ENCODE measurements at regions not wholly inside any gene's neighbourhood (a gene's known extent, or its start where the extent isn't known, plus 50 kb on each side); places are given as distances from the start of the nearest gene placed in this dataset.

- no peak for TF ChIP-seq CTCF (IDR thresholded peaks at IDR 0.05)
- no peak for TF ChIP-seq POLR2A (IDR thresholded peaks at IDR 0.05)
- ATAC-seq: no peak
- Histone ChIP-seq H3K4me3 (no peak overlapping the region), H3K4me1 (no peaks in the 10 kb centered on the region), H3K27ac (no peak overlapping the region), H3K27me3 (no peaks in the 10 kb centered on the region), H3K36me3 (replicated peaks in 1 of 2; ENCODE audit: insufficient read depth in 1 of 2, low read depth in 2 of 2) (no peaks in the 10 kb centered on the region), H3K9me3 (no peaks in the 10 kb centered on the region)
- WGBS, 2 donors: 68 to 71% methylated on average over 5 of the region's 5 CpGs
- intact Hi-C loops (cut with DNase I): no loop called here
- no peak for DNase-seq
Observed at GRCh38 chr10:91700273-91700672, 67.4 kb upstream of the PPP1R3C start.

DNA sequence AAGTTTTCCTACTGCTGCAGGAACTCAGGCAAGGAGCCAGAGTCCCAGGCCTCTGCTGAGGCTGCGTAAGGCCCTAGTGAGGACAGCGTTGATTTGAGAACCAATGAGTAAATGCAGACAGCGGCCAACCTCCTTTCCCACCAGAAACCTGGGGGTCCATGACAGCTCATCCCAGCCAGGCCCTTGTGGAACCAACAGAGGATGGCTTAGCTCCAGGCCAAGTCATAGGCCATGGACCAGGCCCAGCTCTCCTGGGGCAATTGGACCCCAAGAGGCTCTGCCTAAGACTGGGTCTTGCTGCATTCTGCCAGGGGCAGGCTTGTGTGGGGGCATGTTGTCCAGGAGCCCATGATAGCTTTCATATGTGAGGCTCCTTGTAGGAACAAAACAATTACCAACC is 65.4 kb upstream of the PPP1R3C start:
- intact Hi-C loops (cut with DNase I): no loop called here
- Histone ChIP-seq H3K9me3 (no peaks in the 10 kb centered on the region), H3K27ac (no peak overlapping the region), H3K4me1 (no peaks in the 10 kb centered on the region), H3K4me3 (no peak overlapping the region), H3K36me3 (replicated peaks in 1 of 2; ENCODE audit: insufficient read depth in 1 of 2, low read depth in 2 of 2) (no peaks in the 10 kb centered on the region), H3K27me3 (no peaks in the 10 kb centered on the region)
- no peak for TF ChIP-seq POLR2A (IDR thresholded peaks at IDR 0.05)
- TF ChIP-seq CTCF (IDR thresholded peaks at IDR 0.05): no peak
- DNase-seq (no peak), ATAC-seq (no peak)
- WGBS, 2 donors: 91 to 96% methylated on average over 3 of the region's 3 CpGs

- no peaks in the 10 kb centered on the region for H3K27me3 ChIP-seq
- intact Hi-C loops (cut with DNase I): no loop called here
- no peaks in the 10 kb centered on the region for H3K4me1 ChIP-seq
- no peak overlapping the region for H3K27ac ChIP-seq
- H3K9me3 ChIP-seq: no peaks in the 10 kb centered on the region
- H3K4me3 ChIP-seq: no peak overlapping the region
- ATAC-seq (peak; percentile 45), DNase-seq (peak; percentile 38 to 56 (median 48))
- TF ChIP-seq CTCF (IDR thresholded peaks at IDR 0.05) (peak; percentile 25 to 73 (median 64)), POLR2A (IDR thresholded peaks at IDR 0.05) (no peak)
- 62 to 63% methylated on average over 3 of the region's 3 CpGs for WGBS, 2 donors
- H3K36me3 ChIP-seq (replicated peaks in 1 of 2; ENCODE audit: insufficient read depth in 1 of 2, low read depth in 2 of 2): no peaks in the 10 kb centered on the region
Observed at GRCh38 chr10:91694170-91694794, 61.4 kb upstream of the PPP1R3C start.

DNA sequence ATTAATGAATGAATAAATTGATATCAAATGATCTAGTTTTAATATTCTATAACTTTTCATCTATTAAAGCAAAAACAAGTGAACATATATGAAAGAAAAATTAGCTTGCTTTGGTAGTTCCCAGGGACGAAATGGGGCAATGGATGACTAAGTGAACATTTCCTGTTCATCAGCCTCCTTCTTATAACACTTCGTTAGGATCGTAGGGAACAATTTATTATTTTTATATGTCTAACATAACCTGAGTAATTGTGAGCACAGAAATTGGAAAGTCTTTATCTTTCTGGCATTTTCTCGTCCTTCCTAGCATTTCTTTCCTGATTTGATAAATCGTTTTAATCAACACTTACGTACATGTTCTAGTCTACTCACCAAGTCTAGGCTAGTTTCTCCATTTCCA is 59.1 kb upstream of the PPP1R3C start:
- no peaks in the 10 kb centered on the region for H3K36me3 ChIP-seq (replicated peaks in 1 of 2; ENCODE audit: insufficient read depth in 1 of 2, low read depth in 2 of 2)
- intact Hi-C loops (cut with DNase I): no loop called here
- no peaks in the 10 kb centered on the region for H3K27me3 ChIP-seq
- no peak overlapping the region for H3K4me3 ChIP-seq
- no peaks in the 10 kb centered on the region for H3K4me1 ChIP-seq
- no peaks in the 10 kb centered on the region for H3K9me3 ChIP-seq
- ATAC-seq (no peak), DNase-seq (no peak)
- no peak overlapping the region for H3K27ac ChIP-seq
- 76% methylated on average over 6 of the region's 6 CpGs for WGBS, 2 donors
- TF ChIP-seq POLR2A (IDR thresholded peaks at IDR 0.05): no peak
- TF ChIP-seq CTCF (IDR thresholded peaks at IDR 0.05): no peak

DNA sequence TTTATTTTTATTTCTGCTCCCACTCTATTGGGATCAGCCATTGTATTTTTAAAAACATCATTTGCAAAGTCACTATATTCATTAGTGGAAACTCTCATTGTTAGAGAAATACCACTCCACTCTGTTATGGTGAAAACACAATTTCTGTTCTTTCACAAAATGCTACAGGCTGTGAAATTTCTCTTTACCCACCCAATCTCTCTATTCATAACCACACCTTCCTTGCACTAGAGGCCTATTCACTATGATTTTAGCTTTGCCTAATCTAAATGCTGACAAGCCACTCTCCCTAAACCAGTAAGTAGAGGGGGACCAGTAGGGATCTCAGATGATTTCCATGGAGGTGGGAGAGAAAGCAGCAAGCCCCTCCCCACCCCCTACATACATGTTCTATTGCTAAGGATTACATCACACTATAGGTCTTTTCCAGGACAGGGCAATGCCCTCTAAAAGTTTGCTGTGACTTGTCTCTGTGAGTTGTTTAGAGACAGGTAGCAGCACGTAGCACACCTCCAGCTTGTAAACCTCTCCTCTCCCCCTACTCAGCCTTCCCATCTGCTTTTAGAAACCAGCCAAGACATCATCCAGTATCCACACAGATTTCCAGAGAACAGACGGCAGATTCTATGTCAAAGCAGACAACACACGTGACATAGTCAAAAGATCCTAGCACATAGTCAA is 58.3 kb upstream of the PPP1R3C start:
- H3K36me3 ChIP-seq (replicated peaks in 1 of 2; ENCODE audit: insufficient read depth in 1 of 2, low read depth in 2 of 2): no peaks in the 10 kb centered on the region
- no peaks in the 10 kb centered on the region for H3K27me3 ChIP-seq
- DNase-seq (no peak), ATAC-seq (no peak)
- H3K9me3 ChIP-seq: no peaks in the 10 kb centered on the region
- 84 to 89% methylated on average over 3 of the region's 3 CpGs for WGBS, 2 donors
- TF ChIP-seq POLR2A (IDR thresholded peaks at IDR 0.05) (no peak), CTCF (IDR thresholded peaks at IDR 0.05) (no peak)
- H3K4me1 ChIP-seq: no peaks in the 10 kb centered on the region
- no peak overlapping the region for H3K4me3 ChIP-seq
- intact Hi-C loops (cut with DNase I): no loop called here
- no peak overlapping the region for H3K27ac ChIP-seq
